Astrocyte of the spinal cord (primary cell): ENCODE measurements at regions not wholly inside any gene's neighbourhood (a gene's known extent, or its start where the extent isn't known, plus 50 kb on each side); places are given as distances from the start of the nearest gene placed in this dataset.
A peak's percentile ranks its signal among the peaks of the same experiment; 100 is the strongest.

Experiments
- DNase-seq: peaks from one replicate; pipeline ENCODE4 v3.0.0; 2011; ENCODE audit warnings: low read depth, low spot score
- H3K4me3 ChIP-seq: 2 replicates; pipeline ENCODE4 v1.5.1; 2011; ENCODE audit warnings: low read depth, mild to moderate bottlenecking, low read length, moderate library complexity
- CTCF ChIP-seq: IDR thresholded peaks from 2 replicates; pipeline ENCODE4 v1.5.1; 2012; ENCODE audit warnings: low read depth, mild to moderate bottlenecking, low read length, inconsistent platforms
- in situ Hi-C: cut with HindIII; loops from 2 replicates; pipeline ENCODE4 v1.10.0; 2017; ENCODE audit warnings: low sequenced_read_pairs

GRCh38 chr4:27173280-27173679 lies 312.6 kb downstream of the STIM2 start:
- no peak for DNase-seq
- no peak overlapping the region for H3K4me3 ChIP-seq
- in situ Hi-C loops = no loop called here
- no peak for TF ChIP-seq CTCF

GRCh38 chr4:27176400-27176799 lies 315.8 kb downstream of the STIM2 start:
- peak; percentile 52 for TF ChIP-seq CTCF
- DNase-seq = peak; percentile 32
- in situ Hi-C loops = no loop called here
- no peak overlapping the region for H3K4me3 ChIP-seq

GRCh38 chr4:27176881-27177280 lies 316.2 kb downstream of the STIM2 start:
- in situ Hi-C loops = no loop called here
- TF ChIP-seq CTCF = no peak
- no peak for DNase-seq
- no peak overlapping the region for H3K4me3 ChIP-seq

- TF ChIP-seq CTCF = no peak
- in situ Hi-C loops = no loop called here
- no peak for DNase-seq
These were observed 317.4 kb downstream of the STIM2 start for GRCh38 chr4:27178061-27178460.

GRCh38 chr4:27181693-27182092 lies 321.1 kb downstream of the STIM2 start:
- DNase-seq = no peak
- H3K4me3 ChIP-seq = no peak overlapping the region
- in situ Hi-C loops = no loop called here
- TF ChIP-seq CTCF = no peak

More at GRCh38 chr4:27178061-27178460, 317.4 kb downstream of the STIM2 start:
- H3K4me3 ChIP-seq = no peak overlapping the region

GRCh38 chr4:27182211-27182610 lies 321.6 kb downstream of the STIM2 start:
- H3K4me3 ChIP-seq = no peak overlapping the region
- DNase-seq = no peak
- in situ Hi-C loops = no loop called here
- TF ChIP-seq CTCF = no peak

- H3K4me3 ChIP-seq = no peak overlapping the region
- no peak for TF ChIP-seq CTCF
- in situ Hi-C loops = no loop called here
- no peak for DNase-seq
These were observed 324.0 kb downstream of the STIM2 start for GRCh38 chr4:27184508-27185155.
